ENCODE measurements at regions not wholly inside any gene's neighbourhood (a gene's known extent, or its start where the extent isn't known, plus 50 kb on each side); places are given as distances from the start of the nearest gene placed in this dataset.

GRCh38 chr13:26486550-26486949 lies 70.9 kb upstream of the WASF3 start:
- TF ChIP-seq SIN3A (IDR thresholded peaks at IDR 0.05; ENCODE audit: borderline replicate concordance, insufficient read depth, low read length), result no peak
- TF ChIP-seq REST (IDR thresholded peaks at IDR 0.05; ENCODE audit: insufficient read depth in 1 of 2, low read depth in 2 of 2, low read length in 2 of 2), result no peak
- TF ChIP-seq TAF1 (IDR thresholded peaks at IDR 0.05; ENCODE audit: borderline replicate concordance, insufficient read depth, low read length), result no peak
- no peak for TF ChIP-seq FOXP2 (optimal IDR thresholded peaks at IDR 0.05; ENCODE audit: borderline replicate concordance, extremely low read depth, extremely low read length, insufficient read depth)
- TF ChIP-seq POLR2AphosphoS5 (IDR thresholded peaks at IDR 0.05; ENCODE audit: low read depth, low read length), result no peak

- TF ChIP-seq SIN3A (IDR thresholded peaks at IDR 0.05; ENCODE audit: borderline replicate concordance, insufficient read depth, low read length) (no peak), POLR2AphosphoS5 (IDR thresholded peaks at IDR 0.05; ENCODE audit: low read depth, low read length) (no peak), REST (IDR thresholded peaks at IDR 0.05; ENCODE audit: insufficient read depth in 1 of 2, low read depth in 2 of 2, low read length in 2 of 2) (no peak), TAF1 (IDR thresholded peaks at IDR 0.05; ENCODE audit: borderline replicate concordance, insufficient read depth, low read length) (no peak), FOXP2 (optimal IDR thresholded peaks at IDR 0.05; ENCODE audit: borderline replicate concordance, extremely low read depth, extremely low read length, insufficient read depth) (no peak)
Measured at GRCh38 chr13:26487781-26488180, 69.7 kb upstream of the WASF3 start.

GRCh38 chr13:26488236-26489003 lies 69.1 kb upstream of the WASF3 start:
- no peak for TF ChIP-seq POLR2AphosphoS5 (IDR thresholded peaks at IDR 0.05; ENCODE audit: low read depth, low read length)
- TF ChIP-seq TAF1 (IDR thresholded peaks at IDR 0.05; ENCODE audit: borderline replicate concordance, insufficient read depth, low read length), result no peak
- TF ChIP-seq SIN3A (IDR thresholded peaks at IDR 0.05; ENCODE audit: borderline replicate concordance, insufficient read depth, low read length), result no peak
- TF ChIP-seq REST (IDR thresholded peaks at IDR 0.05; ENCODE audit: insufficient read depth in 1 of 2, low read depth in 2 of 2, low read length in 2 of 2), result no peak
- no peak for TF ChIP-seq FOXP2 (optimal IDR thresholded peaks at IDR 0.05; ENCODE audit: borderline replicate concordance, extremely low read depth, extremely low read length, insufficient read depth)

- TF ChIP-seq REST (IDR thresholded peaks at IDR 0.05; ENCODE audit: insufficient read depth in 1 of 2, low read depth in 2 of 2, low read length in 2 of 2) (no peak), POLR2AphosphoS5 (IDR thresholded peaks at IDR 0.05; ENCODE audit: low read depth, low read length) (no peak), FOXP2 (optimal IDR thresholded peaks at IDR 0.05; ENCODE audit: borderline replicate concordance, extremely low read depth, extremely low read length, insufficient read depth) (no peak), SIN3A (IDR thresholded peaks at IDR 0.05; ENCODE audit: borderline replicate concordance, insufficient read depth, low read length) (no peak), TAF1 (IDR thresholded peaks at IDR 0.05; ENCODE audit: borderline replicate concordance, insufficient read depth, low read length) (no peak)
Measured at GRCh38 chr13:26494571-26495195, 62.8 kb upstream of the WASF3 start.
